ENCODE measurements at regions not wholly inside any gene's neighbourhood (a gene's known extent, or its start where the extent isn't known, plus 50 kb on each side); places are given as distances from the start of the nearest gene placed in this dataset.

DNA sequence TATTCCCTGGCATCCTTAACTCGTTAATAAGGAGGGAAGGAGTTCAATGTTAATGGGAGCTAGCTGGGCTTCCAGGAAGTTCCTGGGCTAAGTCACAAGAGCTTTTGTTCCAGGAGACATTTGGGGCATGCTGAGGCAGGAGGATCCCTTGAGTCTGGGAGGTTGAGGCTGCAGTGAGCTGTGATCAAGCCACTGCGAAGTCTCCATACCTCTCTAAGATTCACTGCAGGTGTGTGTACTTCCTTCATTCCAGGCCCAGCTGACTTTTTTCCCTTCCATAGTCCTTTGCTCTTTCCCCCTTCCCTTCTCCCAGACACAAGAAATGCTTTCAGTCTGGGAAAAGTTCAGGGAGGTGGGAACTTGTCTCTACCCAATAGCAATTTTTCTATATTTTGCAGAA lies 489.8 kb downstream of the NPIPA7 start:
- no peak for TF ChIP-seq ZNF274 (IDR thresholded peaks at IDR 0.05; ENCODE audit: low read depth, low read length)
- TF ChIP-seq SUZ12 (IDR thresholded peaks at IDR 0.05; ENCODE audit: extremely low read depth, insufficient read depth, insufficient read length): no peak
